ENCODE measurements at regions not wholly inside any gene's neighbourhood (a gene's known extent, or its start where the extent isn't known, plus 50 kb on each side); places are given as distances from the start of the nearest gene placed in this dataset.
A peak's percentile ranks its signal among the peaks of the same experiment; 100 is the strongest.

GRCh38 chr2:34349527-34349926 is 750.4 kb upstream of the FAM98A start:
- H3K27ac ChIP-seq (ENCODE audit: low read length): peak overlapping the region; percentile 49
- TF ChIP-seq EZH2 (IDR thresholded peaks at IDR 0.05; ENCODE audit: borderline replicate concordance, insufficient read depth, low read length, poor library complexity, severe bottlenecking): no peak
- TF ChIP-seq TAF1 (IDR thresholded peaks at IDR 0.05; ENCODE audit: low read depth): no peak
- TF ChIP-seq POLR2AphosphoS5 (IDR thresholded peaks at IDR 0.05): no peak
- no peak for TF ChIP-seq CTCF (IDR thresholded peaks at IDR 0.05; ENCODE audit: poor library complexity, severe bottlenecking)
- TF ChIP-seq MXI1 (conservative IDR thresholded peaks at IDR 0.05; ENCODE audit: poor library complexity, severe bottlenecking): no peak
- no peak for TF ChIP-seq EP300 (conservative IDR thresholded peaks at IDR 0.05; ENCODE audit: poor library complexity, severe bottlenecking)
- no peak for TF ChIP-seq RAD21 (conservative IDR thresholded peaks at IDR 0.05)
- TF ChIP-seq SMC3 (conservative IDR thresholded peaks at IDR 0.05; ENCODE audit: poor library complexity): no peak
- TF ChIP-seq REST (IDR thresholded peaks at IDR 0.05; ENCODE audit: borderline replicate concordance): no peak
- H2AFZ ChIP-seq (ENCODE audit: low read depth, low read length): no peak overlapping the region
- no peaks in the 10 kb centered on the region for H3K27me3 ChIP-seq (ENCODE audit: insufficient read depth, low read depth, low read length)
- peak overlapping the region; percentile 28 for H3K4me3 ChIP-seq (ENCODE audit: low read length)
- no peaks in the 10 kb centered on the region for H4K20me1 ChIP-seq (ENCODE audit: insufficient read depth)
- no peaks in the 10 kb centered on the region for H3K9me3 ChIP-seq (ENCODE audit: low read length)
- H3K4me2 ChIP-seq (ENCODE audit: low read length): no peak overlapping the region
- H3K79me2 ChIP-seq (replicated peaks; ENCODE audit: insufficient read depth, low read length): no peaks in the 10 kb centered on the region
- H3F3A ChIP-seq (ENCODE audit: insufficient read depth, low read length, poor library complexity, severe bottlenecking): no peaks in the 10 kb centered on the region
- no peak overlapping the region for H3K9ac ChIP-seq (ENCODE audit: low read length)
- H3K9me2 ChIP-seq (ENCODE audit: insufficient read depth, low read length): no peaks in the 10 kb centered on the region
- H3K36me3 ChIP-seq (ENCODE audit: insufficient read depth, low read length): no peaks in the 10 kb centered on the region

GRCh38 chr2:34345030-34345429 is 745.9 kb upstream of the FAM98A start:
- no peaks in the 10 kb centered on the region for H4K20me1 ChIP-seq (ENCODE audit: insufficient read depth)
- H3K27ac ChIP-seq (ENCODE audit: low read length): peak overlapping the region; percentile 31
- no peak overlapping the region for H2AFZ ChIP-seq (ENCODE audit: low read depth, low read length)
- no peaks in the 10 kb centered on the region for H3K9me2 ChIP-seq (ENCODE audit: insufficient read depth, low read length)
- H3K9ac ChIP-seq (ENCODE audit: low read length): no peak overlapping the region
- TF ChIP-seq EP300 (conservative IDR thresholded peaks at IDR 0.05; ENCODE audit: poor library complexity, severe bottlenecking) (peak; percentile 46), REST (IDR thresholded peaks at IDR 0.05; ENCODE audit: borderline replicate concordance) (peak; percentile 44), POLR2AphosphoS5 (IDR thresholded peaks at IDR 0.05) (peak; percentile 55), EZH2 (IDR thresholded peaks at IDR 0.05; ENCODE audit: borderline replicate concordance, insufficient read depth, low read length, poor library complexity, severe bottlenecking) (no peak)
- no peaks in the 10 kb centered on the region for H3K36me3 ChIP-seq (ENCODE audit: insufficient read depth, low read length)
- no peaks in the 10 kb centered on the region for H3F3A ChIP-seq (ENCODE audit: insufficient read depth, low read length, poor library complexity, severe bottlenecking)
- no peaks in the 10 kb centered on the region for H3K27me3 ChIP-seq (ENCODE audit: insufficient read depth, low read depth, low read length)
- H3K4me2 ChIP-seq (ENCODE audit: low read length): peak overlapping the region; percentile 24
- no peaks in the 10 kb centered on the region for H3K9me3 ChIP-seq (ENCODE audit: low read length)
- peak overlapping the region; percentile 19 for H3K4me3 ChIP-seq (ENCODE audit: low read length)
- H3K79me2 ChIP-seq (replicated peaks; ENCODE audit: insufficient read depth, low read length): no peaks in the 10 kb centered on the region
